ENCODE measurements at regions not wholly inside any gene's neighbourhood (a gene's known extent, or its start where the extent isn't known, plus 50 kb on each side); places are given as distances from the start of the nearest gene placed in this dataset.
"Not testable (repeated sequence)": the region's sequence is repeated elsewhere in the genome, so short reads cannot be mapped to it uniquely, and the experiment has no call there.

GRCh38 chr2:137879121-137879520 is 85.2 kb upstream of the HNMT start:
- no peak for DNase-seq (ENCODE audit: extremely low read depth, low read depth)

- no peak for DNase-seq (ENCODE audit: extremely low read depth, low read depth)
Observed at GRCh38 chr2:137881711-137882110, 82.6 kb upstream of the HNMT start.

DNA sequence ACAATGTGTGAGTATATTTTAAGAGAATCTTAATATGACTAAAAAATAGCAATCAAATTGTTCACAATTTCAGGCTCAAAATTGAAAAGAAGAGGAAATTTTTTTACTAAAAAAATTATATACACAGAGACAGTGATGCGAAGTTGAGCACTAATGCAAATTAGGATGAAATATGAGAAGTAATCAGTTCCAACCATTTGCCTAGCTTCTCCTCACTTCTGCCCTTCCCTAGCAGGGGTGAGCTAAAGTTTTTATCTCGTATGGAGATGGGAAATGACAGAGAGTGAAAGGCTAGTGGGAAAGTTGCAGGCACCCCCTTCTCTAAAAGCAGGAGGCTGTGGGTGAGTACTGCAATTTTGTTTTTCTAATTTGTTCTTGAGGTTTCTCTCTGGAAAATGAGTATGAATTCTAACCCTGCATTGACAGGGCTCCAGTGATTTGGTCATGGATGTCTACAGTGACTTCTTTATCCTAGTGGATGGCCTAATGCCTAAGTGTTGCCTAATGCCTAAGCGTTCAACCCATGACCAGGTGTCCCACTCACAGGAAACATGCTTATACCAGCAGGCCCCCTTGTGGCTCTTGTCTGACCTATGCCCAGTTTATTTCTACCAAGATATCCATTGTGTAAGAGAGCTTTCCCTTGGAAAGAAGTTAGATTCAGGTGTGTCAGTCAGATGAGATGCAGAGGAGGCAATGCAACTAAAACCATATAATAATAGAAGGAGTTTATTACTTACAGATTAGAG is 78.0 kb upstream of the HNMT start:
- DNase-seq (ENCODE audit: extremely low read depth, low read depth): peak; percentile 9

DNA sequence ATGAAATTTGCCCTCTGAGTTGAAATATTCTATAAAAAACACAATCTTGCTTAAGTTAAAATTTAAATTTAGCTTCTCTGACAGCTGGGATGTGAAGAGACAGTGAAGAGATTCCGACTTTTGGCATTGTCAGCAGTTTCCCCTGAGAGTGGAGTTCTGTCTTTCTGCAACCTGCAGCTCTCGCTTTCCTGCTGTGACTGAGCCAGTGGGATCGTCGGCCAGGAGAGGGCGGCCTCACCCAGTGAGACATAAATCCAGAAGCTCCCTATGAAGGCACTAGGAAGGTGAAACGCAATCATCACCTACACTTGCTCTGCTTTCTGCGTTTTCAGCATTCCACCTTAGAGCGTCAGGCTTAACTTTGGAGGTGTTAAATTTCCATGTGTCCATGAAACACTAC is 75.4 kb upstream of the HNMT start:
- peak; percentile 34 for DNase-seq (ENCODE audit: extremely low read depth, low read depth)

GRCh38 chr2:137892739-137893138 is 71.5 kb upstream of the HNMT start:
- no peak for DNase-seq (ENCODE audit: extremely low read depth, low read depth)

- no peak for DNase-seq (ENCODE audit: extremely low read depth, low read depth)
Observed at GRCh38 chr2:137893145-137893544, 71.1 kb upstream of the HNMT start.

DNA sequence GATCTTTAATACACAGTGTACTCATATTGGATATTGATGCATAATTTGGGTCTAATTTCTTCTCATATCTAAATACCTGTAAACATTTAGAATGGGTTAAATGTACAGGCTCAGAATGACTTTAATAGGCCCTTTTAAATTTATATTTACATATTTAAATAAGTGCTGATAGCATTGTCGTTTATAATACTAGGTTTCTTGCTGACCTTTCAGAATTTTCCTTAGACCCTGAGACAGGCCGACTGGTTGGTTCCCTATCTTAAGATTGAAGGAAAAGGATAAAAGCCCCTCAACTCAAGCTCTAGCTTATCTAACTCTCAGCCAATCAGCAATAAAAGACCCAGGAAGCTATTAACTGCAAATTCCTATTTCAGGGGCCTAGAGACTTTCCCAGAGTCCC is 67.8 kb upstream of the HNMT start:
- DNase-seq (ENCODE audit: extremely low read depth, low read depth): no peak

- DNase-seq (ENCODE audit: extremely low read depth, low read depth): no peak
Observed at GRCh38 chr2:137897082-137897481, 67.2 kb upstream of the HNMT start.

GRCh38 chr2:137900421-137901141 is 63.7 kb upstream of the HNMT start:
- no peak for DNase-seq (ENCODE audit: extremely low read depth, low read depth)

- DNase-seq (ENCODE audit: extremely low read depth, low read depth): peak; percentile 6
Observed at GRCh38 chr2:137910641-137911040, 53.6 kb upstream of the HNMT start.

DNA sequence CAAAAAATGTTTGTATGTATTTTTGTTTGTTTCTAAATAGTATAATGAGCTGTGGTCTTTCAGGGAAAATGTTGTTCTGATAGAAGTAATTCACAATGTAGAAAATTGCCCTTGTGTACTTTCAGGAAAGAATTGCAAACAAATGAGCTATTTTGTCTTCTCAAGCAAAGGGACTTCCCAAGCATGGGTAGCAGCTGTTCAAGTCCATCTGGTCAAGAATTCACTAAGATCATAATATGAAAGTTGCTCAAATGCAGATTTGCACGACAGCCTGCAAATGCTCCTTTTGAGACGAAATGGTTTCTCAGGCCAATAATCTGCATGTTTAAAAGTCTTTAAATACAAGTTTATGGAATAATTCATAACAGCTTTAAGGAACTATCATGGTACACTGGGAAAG is 51.9 kb upstream of the HNMT start:
- DNase-seq (ENCODE audit: extremely low read depth, low read depth): no peak

DNA sequence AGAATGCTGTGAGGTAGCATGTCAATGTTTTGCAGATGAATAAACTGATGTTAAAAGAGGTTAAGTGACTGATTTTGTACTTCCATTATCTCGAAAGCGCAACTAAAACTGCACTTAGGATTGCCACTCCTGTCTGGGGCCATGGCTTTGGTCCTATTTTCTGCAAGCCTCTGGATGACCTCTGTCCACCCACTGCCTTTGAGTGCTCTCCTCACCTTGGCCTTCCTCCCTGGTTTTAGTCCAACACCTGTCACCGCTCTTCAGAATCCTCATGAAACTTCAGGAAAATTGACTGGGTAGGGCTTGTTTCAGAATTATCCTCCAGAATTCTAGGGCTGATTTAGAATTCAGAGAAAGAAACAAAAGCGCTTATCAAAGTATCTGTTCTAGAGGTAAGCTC is 51.1 kb upstream of the HNMT start:
- no peak for DNase-seq (ENCODE audit: extremely low read depth, low read depth)

- not testable (repeated sequence) for DNase-seq (ENCODE audit: extremely low read depth, low read depth)
Observed at GRCh38 chr2:137913648-137914047, 50.6 kb upstream of the HNMT start.
